HepG2 (cell line): ENCODE measurements at regions not wholly inside any gene's neighbourhood (a gene's known extent, or its start where the extent isn't known, plus 50 kb on each side); places are given as distances from the start of the nearest gene placed in this dataset.

Experiments
- ATAC-seq: fragments of 200-7000 bp; cut with Tn5 transposase; 3 replicates; pipeline ENCODE4 v1.9.1; 2020; ENCODE audit warnings: mild to moderate bottlenecking, moderate library complexity
- BruUV-seq: library from RNA; stranded (reverse); fragments of 400-500 nt; replicated peaks from 2 replicates; lab custom pipeline; 2021; lab: Mats Ljungman, UMichigan
- CTCF ChIA-PET: fragments of 300-600 bp; formaldehyde crosslinking; extraction: SDS; loops from one replicate; lab custom pipeline; 2021; ENCODE audit warnings: low total read pairs, inconsistent platforms, low intra/inter-chr PET ratio; lab: Yijun Ruan, JAX
- POLR2A ChIA-PET: fragments of 350-600 bp; sonication (Branson Sonifier 250); formaldehyde crosslinking; loops from one replicate; lab custom pipeline; 2020; ENCODE audit warnings: antibody characterized with exemption, inconsistent platforms; lab: Yijun Ruan, JAX
- DNase-seq: peaks from one replicate; pipeline ENCODE4 v3.0.0-alpha.2; 2015; ENCODE audit warnings: low spot score
- FAIRE-seq: peaks from 3 replicates; lab custom pipeline; 2011; peaks lifted over from hg19 to GRCh38; lab: Jason Lieb, UNC
- H2AFZ ChIP-seq: one replicate; pipeline ENCODE4 v1.6.1; 2011; ENCODE audit warnings: low read length, inconsistent platforms
- H3K27ac ChIP-seq: fragments of 300-600 bp; 3 replicates; pipeline ENCODE4 v1.8.0; 2011; ENCODE audit warnings: mixed run types, mild to moderate bottlenecking, mixed read lengths, low read length, inconsistent platforms; ENCODE audit not compliant: insufficient read depth; ENCODE audit errors: extremely low read length
- H3K27me3 ChIP-seq, 2 experiments: fragments of 200-600 bp in 1 of 2; 2 replicates in 1 of 2; 3 replicates in 1 of 2; pipeline versions ENCODE4 v1.6.0 to v1.8.0; 2011; ENCODE audit warnings: low read length in 2 of 2, mild to moderate bottlenecking in 2 of 2, moderate library complexity in 2 of 2, inconsistent platforms in 1 of 2; ENCODE audit not compliant: insufficient read depth in 2 of 2, control insufficient read depth in 1 of 2
- H3K36me3 ChIP-seq, 2 experiments: fragments of 200-600 bp in 1 of 2; replicated peaks in 1 of 2; 2 replicates in 1 of 2; 3 replicates in 1 of 2; pipeline versions ENCODE4 v1.5.1 to v1.8.0; 2011; ENCODE audit warnings: low read length in 2 of 2, inconsistent platforms in 1 of 2; ENCODE audit not compliant: insufficient read depth in 2 of 2, control insufficient read depth in 1 of 2
- H3K4me1 ChIP-seq: 2 replicates; pipeline ENCODE4 v1.5.1; 2012; ENCODE audit warnings: low read length, inconsistent platforms; ENCODE audit not compliant: insufficient read depth
- H3K4me2 ChIP-seq: 2 replicates; pipeline ENCODE4 v1.6.0; 2011; ENCODE audit warnings: low read depth, low read length, inconsistent platforms
- H3K4me3 ChIP-seq, 3 experiments: fragments of 200-600 bp in 1 of 3; sonication (generic), shearing (Covaris generic) in 1 of 3; replicated peaks in 1 of 3; 2 replicates each; pipeline ENCODE4 v1.5.1; 2011 to 2016; ENCODE audit warnings: low read length in 3 of 3, inconsistent platforms in 2 of 3, low read depth in 2 of 3, mild to moderate bottlenecking in 2 of 3, control low read depth in 1 of 3, mixed read lengths in 1 of 3; ENCODE audit not compliant: insufficient read depth in 1 of 3
- H3K79me2 ChIP-seq: one replicate; pipeline ENCODE4 v1.6.1; 2011; ENCODE audit warnings: low read length, inconsistent platforms; ENCODE audit not compliant: insufficient read depth
- H3K9ac ChIP-seq: 2 replicates; pipeline ENCODE4 v1.6.0; 2011; ENCODE audit warnings: mild to moderate bottlenecking, low read depth, low read length, inconsistent platforms; ENCODE audit not compliant: insufficient read depth
- H3K9me3 ChIP-seq: 2 replicates; pipeline ENCODE4 v1.5.1; 2012; ENCODE audit warnings: mild to moderate bottlenecking, low read length
- H4K20me1 ChIP-seq: 2 replicates; pipeline ENCODE4 v1.6.0; 2011; ENCODE audit warnings: inconsistent platforms, mild to moderate bottlenecking, low read length, moderate library complexity; ENCODE audit not compliant: insufficient read depth
- CCDC6 ChIP-seq: sonication (generic); formaldehyde crosslinking; IDR thresholded peaks from 2 replicates; pipeline ENCODE4 v1.8.1; 2022; ENCODE audit warnings: mild to moderate bottlenecking, missing genetic modification reagents, moderate library complexity
- DRAP1 ChIP-seq: IDR thresholded peaks from 2 replicates; pipeline ENCODE4 v1.6.1; 2016; ENCODE audit warnings: missing genetic modification reagents, missing compliant biosample characterization
- GLMP ChIP-seq: sonication (generic); formaldehyde crosslinking; IDR thresholded peaks from 2 replicates; pipeline ENCODE4 v1.9.0; 2021; ENCODE audit warnings: missing genetic modification reagents, mild to moderate bottlenecking, borderline replicate concordance
- MED13 ChIP-seq: sonication (generic); formaldehyde crosslinking; IDR thresholded peaks from 2 replicates; pipeline ENCODE4 v1.5.0; 2020; ENCODE audit warnings: missing genetic modification reagents
- NCOR1 ChIP-seq: fragments of 200-600 bp; sonication (generic); IDR thresholded peaks from 2 replicates; pipeline ENCODE4 v1.7.0; 2017; ENCODE audit warnings: antibody characterized with exemption, low read length, borderline replicate concordance
- TBL1XR1 ChIP-seq: fragments of 150-350 bp; IDR thresholded peaks from 2 replicates; pipeline ENCODE4 v1.6.1; 2014; ENCODE audit warnings: borderline replicate concordance, low read length; ENCODE audit not compliant: partially characterized antibody
- TEAD2 ChIP-seq: sonication (generic); formaldehyde crosslinking; IDR thresholded peaks from 2 replicates; pipeline ENCODE4 v1.9.0; 2021; ENCODE audit warnings: missing genetic modification reagents
- ZMAT3 ChIP-seq: sonication (generic); formaldehyde crosslinking; conservative IDR thresholded peaks from 2 replicates; pipeline ENCODE4 v1.7.0; 2021; ENCODE audit warnings: missing genetic modification reagents
- ZMAT5 ChIP-seq: sonication (generic); formaldehyde crosslinking; IDR thresholded peaks from 2 replicates; pipeline ENCODE4 v1.5.0; 2020; ENCODE audit warnings: mild to moderate bottlenecking, low read depth, missing genetic modification reagents, borderline replicate concordance
- ZNF281 ChIP-seq: sonication (generic); formaldehyde crosslinking; IDR thresholded peaks from 2 replicates; pipeline ENCODE4 v1.4.0; 2020; ENCODE audit warnings: missing genetic modification reagents, borderline replicate concordance
- ZNF34 ChIP-seq: sonication (generic); formaldehyde crosslinking; IDR thresholded peaks from 2 replicates; pipeline ENCODE4 v1.4.0; 2020; ENCODE audit warnings: mild to moderate bottlenecking, missing genetic modification reagents, borderline replicate concordance
- ZNF672 ChIP-seq: sonication (generic); formaldehyde crosslinking; IDR thresholded peaks from 2 replicates; pipeline ENCODE4 v1.8.1; 2022; ENCODE audit warnings: missing genetic modification reagents
- ZNF674 ChIP-seq: sonication (generic); formaldehyde crosslinking; IDR thresholded peaks from 2 replicates; pipeline ENCODE4 v1.5.0; 2020; ENCODE audit warnings: low read depth, mild to moderate bottlenecking, missing genetic modification reagents
- ZNF761 ChIP-seq: sonication (generic); formaldehyde crosslinking; conservative IDR thresholded peaks from 2 replicates; pipeline ENCODE4 v1.4.0; 2020; ENCODE audit warnings: mild to moderate bottlenecking, missing genetic modification reagents
- ZNF83 ChIP-seq: sonication (generic); formaldehyde crosslinking; IDR thresholded peaks from 2 replicates; pipeline ENCODE4 v1.4.0; 2020; ENCODE audit warnings: missing genetic modification reagents, mild to moderate bottlenecking, borderline replicate concordance
- ZZZ3 ChIP-seq: sonication (generic); formaldehyde crosslinking; IDR thresholded peaks from 2 replicates; pipeline ENCODE4 v1.4.0; 2020; ENCODE audit warnings: missing genetic modification reagents, mild to moderate bottlenecking, borderline replicate concordance
- WGBS: methylation state at CpG from one replicate; pipeline ENCODE4 v1.1.6; 2017; ENCODE audit warnings: low lambda C conversion rate; 5-methylcytosine and 5-hydroxymethylcytosine counted together
- in situ Hi-C: cut with HindIII; loops from 2 replicates; pipeline ENCODE4 v1.10.0; 2017; ENCODE audit warnings: low pct_unique_long_range_greater_than_20kb; ENCODE audit not compliant: extremely low pct_ligation_motif_present
- intact Hi-C: fragments of 100-400 bp; cut with micrococcal nuclease; formaldehyde crosslinking; loops from one replicate; pipeline ENCODE4 v1.10.0; 2022; ENCODE audit not compliant: unreplicated experiment

GRCh38 chr5:29414681-29415080 is 1778.8 kb upstream of the CDH6 start:
- no peak overlapping the region for H3K27ac ChIP-seq
- H3K27me3 ChIP-seq, result no peaks in the 10 kb centered on the region; a peak in 1 of 5 replicates
- no peak overlapping the region for H3K4me3 ChIP-seq
- in situ Hi-C loops, result no loop called here
- intact Hi-C loops, result no loop called here
- H2AFZ ChIP-seq, result no peak overlapping the region
- no peaks in the 10 kb centered on the region for H3K79me2 ChIP-seq
- DNase-seq (no peak), FAIRE-seq (no peak), ATAC-seq (no peak)
- CTCF ChIA-PET, result no interaction called here
- no peak overlapping the region for H3K9ac ChIP-seq
- no peak overlapping the region for H3K4me2 ChIP-seq
- no peaks in the 10 kb centered on the region for H3K9me3 ChIP-seq
- TF ChIP-seq ZZZ3 (CRISPR knock-in tag) (no peak), ZNF34 (CRISPR knock-in tag) (no peak), ZNF83 (CRISPR knock-in tag) (no peak), TEAD2 (CRISPR knock-in tag) (no peak), MED13 (CRISPR knock-in tag) (no peak), GLMP (CRISPR knock-in tag) (no peak)
- no peaks in the 10 kb centered on the region for H3K4me1 ChIP-seq
- no TSS peak for BruUV-seq
- POLR2A ChIA-PET, result no interaction called here
- no peaks in the 10 kb centered on the region for H4K20me1 ChIP-seq
- no peaks in the 10 kb centered on the region for H3K36me3 ChIP-seq

- intact Hi-C loops (no loop called here), in situ Hi-C loops (no loop called here)
- H3K79me2 ChIP-seq, result no peaks in the 10 kb centered on the region
- H3K4me1 ChIP-seq, result no peaks in the 10 kb centered on the region
- DNase-seq (no peak), ATAC-seq (no peak), FAIRE-seq (no peak)
- POLR2A ChIA-PET, result no interaction called here
- H3K4me3 ChIP-seq, result no peak overlapping the region
- H3K36me3 ChIP-seq, result no peaks in the 10 kb centered on the region
- H4K20me1 ChIP-seq, result no peaks in the 10 kb centered on the region
- no peak overlapping the region for H3K4me2 ChIP-seq
- H2AFZ ChIP-seq, result no peak overlapping the region
- WGBS, result 0% methylated on average over 1 of the region's 1 CpG
- H3K27me3 ChIP-seq, result no peaks in the 10 kb centered on the region; a peak in 1 of 5 replicates
- H3K27ac ChIP-seq, result no peak overlapping the region
- BruUV-seq, result no TSS peak
- no peaks in the 10 kb centered on the region for H3K9me3 ChIP-seq
- CTCF ChIA-PET, result no interaction called here
- no peak overlapping the region for H3K9ac ChIP-seq
- TF ChIP-seq CCDC6 (CRISPR knock-in tag) (no peak), ZNF281 (CRISPR knock-in tag) (no peak), ZNF672 (CRISPR knock-in tag) (no peak), ZNF674 (CRISPR knock-in tag) (no peak), ZMAT5 (CRISPR knock-in tag) (no peak), DRAP1 (CRISPR knock-in tag) (no peak), NCOR1 (no peak), ZNF761 (CRISPR knock-in tag) (no peak), TBL1XR1 (no peak), ZMAT3 (CRISPR knock-in tag) (no peak)
Observed at GRCh38 chr5:29412979-29413378, 1780.5 kb upstream of the CDH6 start.
